Osteocyte (in vitro differentiated cells): ENCODE measurements at regions not wholly inside any gene's neighbourhood (a gene's known extent, or its start where the extent isn't known, plus 50 kb on each side); places are given as distances from the start of the nearest gene placed in this dataset.

Experiments used
- DNase-seq: peaks from one replicate; pipeline ENCODE4 v3.0.0; 2021; ENCODE audit warnings: mixed read lengths; ENCODE audit not compliant: unreplicated experiment; ENCODE audit errors: extremely low spot score
- H3K27ac Mint-ChIP-seq: one replicate; pipeline ENCODE4 v1.8.0; 2021; ENCODE audit warnings: mild to moderate bottlenecking, mixed read lengths; ENCODE audit not compliant: unreplicated experiment
- H3K27me3 Mint-ChIP-seq: one replicate; pipeline ENCODE4 v1.8.0; 2021; ENCODE audit warnings: mixed read lengths; ENCODE audit not compliant: unreplicated experiment
- H3K36me3 Mint-ChIP-seq: one replicate; pipeline ENCODE4 v1.8.0; 2021; ENCODE audit warnings: mixed read lengths; ENCODE audit not compliant: unreplicated experiment
- H3K4me1 Mint-ChIP-seq: one replicate; pipeline ENCODE4 v1.8.0; 2021; ENCODE audit warnings: mixed read lengths; ENCODE audit not compliant: unreplicated experiment
- H3K4me3 Mint-ChIP-seq: one replicate; pipeline ENCODE4 v1.8.0; 2021; ENCODE audit warnings: mild to moderate bottlenecking, moderate library complexity, mixed read lengths; ENCODE audit not compliant: unreplicated experiment
- H3K9me3 Mint-ChIP-seq: one replicate; pipeline ENCODE4 v1.8.0; 2021; ENCODE audit warnings: mixed read lengths; ENCODE audit not compliant: unreplicated experiment
- TF ChIP-seq, protein P1 (sequence below): fragments of 200-600 bp; sonication (generic); IDR thresholded peaks from 2 replicates; pipeline ENCODE4 v1.5.0; 2021; ENCODE audit warnings: antibody characterized with exemption, mild to moderate bottlenecking, moderate library complexity

DNA sequence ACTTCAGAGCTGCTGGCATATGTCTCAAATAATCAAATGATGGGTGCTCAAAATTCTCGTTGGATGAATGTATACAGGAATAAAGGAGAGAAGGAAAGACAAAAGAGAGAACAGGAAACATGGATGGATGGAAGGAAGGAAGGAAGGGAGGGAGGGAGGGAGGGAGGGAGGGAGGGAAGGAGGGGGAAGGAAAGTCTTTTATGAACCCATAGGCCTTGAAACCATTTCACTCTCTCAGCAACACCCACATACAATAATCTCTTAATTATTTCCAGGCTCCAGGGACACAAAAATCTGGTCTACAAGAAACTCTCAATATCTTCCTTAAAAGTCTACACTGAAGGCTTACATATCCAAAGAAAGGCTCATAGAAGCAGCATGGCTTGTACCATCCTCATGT lies 363.4 kb upstream of the TMPO start:
- no peaks in the 10 kb centered on the region for H3K9me3 Mint-ChIP-seq
- TF ChIP-seq, protein P1, sequence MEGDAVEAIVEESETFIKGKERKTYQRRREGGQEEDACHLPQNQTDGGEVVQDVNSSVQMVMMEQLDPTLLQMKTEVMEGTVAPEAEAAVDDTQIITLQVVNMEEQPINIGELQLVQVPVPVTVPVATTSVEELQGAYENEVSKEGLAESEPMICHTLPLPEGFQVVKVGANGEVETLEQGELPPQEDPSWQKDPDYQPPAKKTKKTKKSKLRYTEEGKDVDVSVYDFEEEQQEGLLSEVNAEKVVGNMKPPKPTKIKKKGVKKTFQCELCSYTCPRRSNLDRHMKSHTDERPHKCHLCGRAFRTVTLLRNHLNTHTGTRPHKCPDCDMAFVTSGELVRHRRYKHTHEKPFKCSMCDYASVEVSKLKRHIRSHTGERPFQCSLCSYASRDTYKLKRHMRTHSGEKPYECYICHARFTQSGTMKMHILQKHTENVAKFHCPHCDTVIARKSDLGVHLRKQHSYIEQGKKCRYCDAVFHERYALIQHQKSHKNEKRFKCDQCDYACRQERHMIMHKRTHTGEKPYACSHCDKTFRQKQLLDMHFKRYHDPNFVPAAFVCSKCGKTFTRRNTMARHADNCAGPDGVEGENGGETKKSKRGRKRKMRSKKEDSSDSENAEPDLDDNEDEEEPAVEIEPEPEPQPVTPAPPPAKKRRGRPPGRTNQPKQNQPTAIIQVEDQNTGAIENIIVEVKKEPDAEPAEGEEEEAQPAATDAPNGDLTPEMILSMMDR: no peak
- DNase-seq: no peak
- H3K4me3 Mint-ChIP-seq: no peak overlapping the region
- H3K4me1 Mint-ChIP-seq: no peaks in the 10 kb centered on the region
- H3K36me3 Mint-ChIP-seq: no peaks in the 10 kb centered on the region
- H3K27ac Mint-ChIP-seq: no peak overlapping the region
- H3K27me3 Mint-ChIP-seq: peaks cover 4% of the 10 kb centered on the region

DNA sequence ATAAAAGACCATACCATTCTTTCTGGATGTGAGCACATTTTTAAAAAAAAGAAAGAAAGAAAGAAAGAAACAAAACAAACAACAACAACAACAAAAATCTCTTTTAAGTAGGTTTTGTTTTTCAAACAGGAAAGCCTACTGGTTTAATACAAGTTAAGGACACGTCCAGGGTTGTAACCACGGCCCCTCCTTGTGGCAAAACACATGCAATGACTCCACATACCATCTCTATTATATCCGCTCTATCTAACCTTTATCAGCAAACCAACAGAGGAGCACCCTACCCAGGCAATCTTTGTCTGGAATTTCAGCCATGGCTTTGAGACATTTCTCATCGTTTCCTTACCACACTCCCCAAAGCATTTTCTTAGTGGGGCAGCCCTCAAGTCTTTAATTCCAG lies 360.5 kb upstream of the TMPO start:
- H3K27ac Mint-ChIP-seq: no peak overlapping the region
- H3K4me3 Mint-ChIP-seq: no peak overlapping the region
- TF ChIP-seq, protein P1: peak; percentile 9
- no peaks in the 10 kb centered on the region for H3K4me1 Mint-ChIP-seq
- H3K36me3 Mint-ChIP-seq: no peaks in the 10 kb centered on the region
- no peak for DNase-seq
- H3K27me3 Mint-ChIP-seq: peaks cover 4% of the 10 kb centered on the region
- H3K9me3 Mint-ChIP-seq: no peaks in the 10 kb centered on the region

DNA sequence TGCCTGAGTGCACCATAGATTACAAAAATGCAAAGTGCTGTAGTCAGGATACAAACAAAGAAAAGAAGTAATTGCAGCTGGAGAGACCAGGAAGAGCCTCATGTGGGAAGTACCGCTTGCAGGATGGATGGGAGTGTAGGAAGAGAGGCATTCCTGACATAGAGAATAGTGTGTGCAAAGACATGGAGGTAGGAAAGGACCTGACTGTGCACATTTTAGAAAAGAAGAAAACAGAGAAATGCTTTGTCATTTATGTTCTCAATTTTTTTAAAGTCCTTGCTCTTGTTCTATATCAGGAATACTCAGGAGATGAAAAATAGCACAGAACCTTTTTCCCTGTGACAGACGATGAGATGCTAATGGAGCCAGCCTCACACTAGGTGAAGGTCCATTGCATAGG lies 358.7 kb upstream of the TMPO start:
- H3K27me3 Mint-ChIP-seq: peaks cover 4% of the 10 kb centered on the region
- no peak overlapping the region for H3K4me3 Mint-ChIP-seq
- DNase-seq: no peak
- H3K27ac Mint-ChIP-seq: no peak overlapping the region
- no peaks in the 10 kb centered on the region for H3K9me3 Mint-ChIP-seq
- no peaks in the 10 kb centered on the region for H3K36me3 Mint-ChIP-seq
- TF ChIP-seq, protein P1: no peak
- H3K4me1 Mint-ChIP-seq: no peaks in the 10 kb centered on the region

DNA sequence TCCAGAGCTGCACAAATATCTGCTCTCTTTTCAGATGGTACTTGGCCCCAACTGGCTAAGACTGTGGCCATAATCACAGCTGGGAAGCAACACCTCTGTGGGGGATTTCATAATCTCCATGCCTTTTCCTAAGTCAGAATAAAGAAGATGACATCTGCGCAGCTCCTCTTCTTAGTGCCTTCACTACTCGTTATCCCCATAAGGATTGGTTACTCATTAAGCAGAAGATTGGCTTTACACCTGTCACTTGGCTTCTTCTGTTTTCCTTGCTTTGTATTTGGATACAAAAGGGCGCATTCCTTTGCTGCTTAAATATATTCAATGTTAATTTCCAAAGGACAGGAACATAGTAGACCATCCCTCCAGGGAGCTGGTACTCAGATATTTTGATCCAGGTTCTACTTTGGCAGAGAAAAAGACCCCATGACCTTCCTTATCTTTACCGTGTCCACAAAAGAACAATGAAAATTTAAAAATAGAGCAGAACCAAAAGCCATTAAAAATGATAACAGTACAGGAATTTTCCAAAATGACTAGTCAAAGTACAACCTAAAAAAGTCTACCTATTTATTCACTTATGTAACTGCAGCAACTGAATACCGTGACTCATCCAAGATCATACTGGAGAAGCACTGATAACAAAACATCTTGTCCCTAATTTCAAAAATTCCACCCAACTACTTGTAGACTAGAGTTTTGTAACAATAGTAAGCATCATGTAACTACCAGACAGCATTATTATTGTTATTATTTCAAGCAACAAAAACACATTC lies 352.3 kb upstream of the TMPO start:
- no peaks in the 10 kb centered on the region for H3K4me1 Mint-ChIP-seq
- H3K36me3 Mint-ChIP-seq: no peaks in the 10 kb centered on the region
- H3K4me3 Mint-ChIP-seq: no peak overlapping the region
- H3K27me3 Mint-ChIP-seq: peaks cover 2% of the 10 kb centered on the region
- TF ChIP-seq, protein P1: no peak
- no peak overlapping the region for H3K27ac Mint-ChIP-seq
- no peak for DNase-seq
- H3K9me3 Mint-ChIP-seq: no peaks in the 10 kb centered on the region

DNA sequence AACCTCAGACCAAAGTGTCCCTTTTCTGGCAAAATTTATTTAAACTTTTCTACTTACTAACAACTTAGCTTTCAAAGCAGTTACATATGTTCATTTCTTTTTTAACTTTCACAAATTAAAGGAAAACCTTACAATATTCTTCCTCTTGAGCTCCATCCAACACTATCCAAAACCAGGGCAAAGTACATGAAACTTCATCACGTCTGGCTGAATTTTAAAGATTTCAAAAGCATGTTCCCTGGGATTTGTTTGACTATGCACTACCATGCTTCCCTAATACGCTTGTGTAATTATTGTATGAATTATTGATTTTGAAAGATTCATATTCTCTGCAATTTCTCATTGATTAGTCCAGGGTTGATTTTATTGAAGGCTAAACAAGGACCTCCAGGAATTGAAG lies 343.1 kb upstream of the TMPO start:
- Mint-ChIP-seq H3K4me3 (no peak overlapping the region), H3K27ac (no peak overlapping the region), H3K9me3 (no peaks in the 10 kb centered on the region), H3K4me1 (no peaks in the 10 kb centered on the region), H3K36me3 (no peaks in the 10 kb centered on the region), H3K27me3 (peaks cover 3% of the 10 kb centered on the region)
- DNase-seq: no peak
- TF ChIP-seq, protein P1: no peak
